Transverse colon (tissue), 4 donors: ENCODE measurements at regions not wholly inside any gene's neighbourhood (a gene's known extent, or its start where the extent isn't known, plus 50 kb on each side); places are given as distances from the start of the nearest gene placed in this dataset.

Source experiments
- DNase-seq: peaks from one replicate; pipeline ENCODE4 v3.0.0-alpha.2; 2019
- H3K27ac ChIP-seq, 4 donors: fragments of 200-600 bp; sonication (generic); 2 replicates each; pipeline ENCODE4 v1.5.1; 2016 to 2018; ENCODE audit warnings: inconsistent platforms in 4 of 4
- H3K27me3 ChIP-seq: fragments of 200-600 bp; sonication (generic); 2 replicates; pipeline ENCODE4 v1.5.1; 2017; ENCODE audit warnings: inconsistent platforms
- H3K36me3 ChIP-seq, 4 donors: fragments of 200-600 bp; sonication (generic); 2 replicates each; pipeline ENCODE4 v1.5.1; 2017 to 2019; ENCODE audit warnings: inconsistent platforms in 4 of 4
- H3K4me1 ChIP-seq, 4 donors: fragments of 200-600 bp; sonication (generic); 2 replicates each; pipeline ENCODE4 v1.5.1; 2017 to 2020; ENCODE audit warnings: inconsistent platforms in 4 of 4
- H3K4me3 ChIP-seq, 4 donors: fragments of 200-600 bp; sonication (generic); 1 replicate in 1 of 4; 2 replicates in 3 of 4; pipeline versions ENCODE4 v1.5.1 to v1.6.1; 2017 to 2019; ENCODE audit warnings: inconsistent platforms in 4 of 4
- H3K9me3 ChIP-seq, 2 donors: fragments of 200-600 bp; sonication (generic); 2 replicates each; pipeline ENCODE4 v1.5.1; 2017 to 2019; ENCODE audit warnings: inconsistent platforms in 2 of 2
- EP300 ChIP-seq: sonication (generic); formaldehyde crosslinking; IDR thresholded peaks from one replicate; pipeline ENCODE4 v1.6.1; 2017; ENCODE audit warnings: antibody characterized with exemption, low read depth
- POLR2A ChIP-seq: fragments of 450-650 bp; IDR thresholded peaks from one replicate; pipeline ENCODE4 v1.6.1; 2016; ENCODE audit warnings: antibody characterized with exemption, mild to moderate bottlenecking, moderate library complexity
- POLR2AphosphoS5 ChIP-seq, 3 donors: sonication (generic); formaldehyde crosslinking; IDR thresholded peaks; one replicate each; pipeline ENCODE4 v1.6.1; 2016; ENCODE audit warnings: antibody characterized with exemption in 3 of 3
- WGBS, 2 donors: methylation state at CpG; one replicate each; pipeline ENCODE4 v1.1.5; 2018; ENCODE audit warnings: low coverage in 1 of 2; 5-methylcytosine and 5-hydroxymethylcytosine counted together
- in situ Hi-C, 4 donors: fragments of 200-750 bp; cut with MboI; loops; one replicate each; pipeline versions ENCODE4 v1.15.0 to v1.15.1; 2017; ENCODE audit warnings: low sequenced_read_pairs in 3 of 4, low pct_ligation_motif_present in 1 of 4, low pct_unique_long_range_greater_than_20kb in 1 of 4
- intact Hi-C: fragments of 100-400 bp; cut with DNase I; formaldehyde crosslinking; loops from one replicate; pipeline ENCODE4 v1.15.1; 2023; ENCODE audit warnings: low total_unique reads
- TF ChIP-seq, protein P1 (sequence below), 5 experiments: fragments of 200-600 bp in 3 of 5; fragments of 450-650 bp in 2 of 5; sonication (generic) in 3 of 5; IDR thresholded peaks; 1 replicate in 2 of 5; 2 replicates in 3 of 5; pipeline ENCODE4 v1.5.1; 2016 to 2017; ENCODE audit warnings: antibody characterized with exemption in 5 of 5, inconsistent platforms in 3 of 5, mild to moderate bottlenecking in 2 of 5, moderate library complexity in 1 of 5

DNA sequence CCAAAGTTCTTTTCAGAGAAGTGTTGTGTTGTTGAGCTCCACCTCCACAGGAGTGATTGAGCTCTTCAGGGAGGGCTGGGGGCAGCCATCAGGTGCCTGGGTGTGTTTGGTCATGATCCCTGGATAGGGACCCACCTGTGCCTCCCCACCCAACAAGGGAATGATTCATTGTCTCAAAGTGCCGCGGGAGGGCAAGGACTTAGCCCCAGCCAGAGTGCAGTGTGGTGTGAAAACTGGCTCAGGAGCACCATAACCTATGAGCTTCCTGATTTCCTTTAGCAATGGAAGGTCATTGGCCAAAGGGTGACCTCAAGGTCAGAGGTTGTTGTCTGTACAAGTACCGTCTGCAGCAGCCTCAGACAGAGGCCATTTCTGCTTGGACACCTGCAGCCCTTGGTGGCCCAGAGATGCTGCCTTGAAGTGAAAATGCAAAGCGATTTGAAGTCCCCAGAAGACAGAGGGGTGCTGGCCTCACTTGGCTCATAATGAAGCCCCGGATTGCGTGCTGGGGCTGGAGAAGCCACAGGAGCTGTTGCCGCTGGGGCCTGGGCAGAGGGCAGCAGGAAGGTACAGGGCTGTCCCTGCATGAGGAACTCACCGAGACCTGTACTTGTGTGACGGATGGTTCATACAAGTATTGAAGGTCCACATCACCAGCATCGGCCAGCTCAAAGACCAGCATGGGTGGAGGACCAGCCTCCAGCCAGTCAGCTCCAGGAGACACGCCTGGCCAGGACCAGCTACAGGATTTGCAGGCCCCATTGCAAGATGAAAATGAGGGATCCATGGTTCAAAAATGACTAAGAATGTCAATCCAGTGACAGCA is 100.6 kb upstream of the DUSP22 start:
- peaks cover 3 to 19% (median 7%) of the 10 kb centered on the region in 4 donors for H3K4me1 ChIP-seq
- no peak overlapping the region for H3K27ac ChIP-seq
- intact Hi-C loops: no loop called here
- WGBS, 2 donors: 86% methylated on average over 11 of the region's 11 CpGs; no CpG with 5 or more reads in 1 of the 2 donors
- no peaks in the 10 kb centered on the region for H3K9me3 ChIP-seq
- H3K36me3 ChIP-seq: no peaks in the 10 kb centered on the region
- H3K27me3 ChIP-seq: no peaks in the 10 kb centered on the region
- TF ChIP-seq POLR2A (no peak), POLR2AphosphoS5 (IDR thresholded peaks at IDR 0.05) (no peak)
- DNase-seq: no peak
- in situ Hi-C loops: no loop called here
- H3K4me3 ChIP-seq: no peak overlapping the region

DNA sequence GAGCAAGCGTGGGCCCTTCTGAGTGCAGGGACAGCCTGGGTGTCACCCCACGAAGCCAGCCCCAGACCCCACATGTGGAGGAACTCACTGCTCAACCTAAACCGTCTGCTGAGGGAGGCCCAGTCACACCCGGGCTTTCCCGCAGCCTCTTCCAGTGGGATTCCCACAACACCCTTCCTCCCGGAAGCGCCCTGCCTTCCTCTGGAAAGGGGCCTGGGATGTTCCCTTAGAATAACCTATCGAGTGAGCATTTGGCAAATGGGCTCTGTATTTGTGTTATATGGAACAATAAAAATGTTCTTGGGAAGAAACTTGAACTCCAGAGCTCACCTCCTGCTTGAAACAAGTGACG is 100.0 kb upstream of the DUSP22 start:
- no peaks in the 10 kb centered on the region for H3K27me3 ChIP-seq
- in situ Hi-C loops (no loop called here), intact Hi-C loops (no loop called here)
- no peak overlapping the region for H3K27ac ChIP-seq
- no peaks in the 10 kb centered on the region for H3K9me3 ChIP-seq
- no peak for TF ChIP-seq EP300
- TF ChIP-seq, protein P1, sequence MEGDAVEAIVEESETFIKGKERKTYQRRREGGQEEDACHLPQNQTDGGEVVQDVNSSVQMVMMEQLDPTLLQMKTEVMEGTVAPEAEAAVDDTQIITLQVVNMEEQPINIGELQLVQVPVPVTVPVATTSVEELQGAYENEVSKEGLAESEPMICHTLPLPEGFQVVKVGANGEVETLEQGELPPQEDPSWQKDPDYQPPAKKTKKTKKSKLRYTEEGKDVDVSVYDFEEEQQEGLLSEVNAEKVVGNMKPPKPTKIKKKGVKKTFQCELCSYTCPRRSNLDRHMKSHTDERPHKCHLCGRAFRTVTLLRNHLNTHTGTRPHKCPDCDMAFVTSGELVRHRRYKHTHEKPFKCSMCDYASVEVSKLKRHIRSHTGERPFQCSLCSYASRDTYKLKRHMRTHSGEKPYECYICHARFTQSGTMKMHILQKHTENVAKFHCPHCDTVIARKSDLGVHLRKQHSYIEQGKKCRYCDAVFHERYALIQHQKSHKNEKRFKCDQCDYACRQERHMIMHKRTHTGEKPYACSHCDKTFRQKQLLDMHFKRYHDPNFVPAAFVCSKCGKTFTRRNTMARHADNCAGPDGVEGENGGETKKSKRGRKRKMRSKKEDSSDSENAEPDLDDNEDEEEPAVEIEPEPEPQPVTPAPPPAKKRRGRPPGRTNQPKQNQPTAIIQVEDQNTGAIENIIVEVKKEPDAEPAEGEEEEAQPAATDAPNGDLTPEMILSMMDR (IDR thresholded peaks at IDR 0.05): no peak
- TF ChIP-seq POLR2A: no peak
- no peak for TF ChIP-seq POLR2AphosphoS5 (IDR thresholded peaks at IDR 0.05)
- H3K4me1 ChIP-seq: peaks cover 0 to 19% (median 7%) of the 10 kb centered on the region in 4 donors
- no peaks in the 10 kb centered on the region for H3K36me3 ChIP-seq
- H3K4me3 ChIP-seq: no peak overlapping the region
- no peak for DNase-seq
- WGBS, 2 donors: 90 to 100% methylated on average over 1 to 9 of the region's 9 CpGs

DNA sequence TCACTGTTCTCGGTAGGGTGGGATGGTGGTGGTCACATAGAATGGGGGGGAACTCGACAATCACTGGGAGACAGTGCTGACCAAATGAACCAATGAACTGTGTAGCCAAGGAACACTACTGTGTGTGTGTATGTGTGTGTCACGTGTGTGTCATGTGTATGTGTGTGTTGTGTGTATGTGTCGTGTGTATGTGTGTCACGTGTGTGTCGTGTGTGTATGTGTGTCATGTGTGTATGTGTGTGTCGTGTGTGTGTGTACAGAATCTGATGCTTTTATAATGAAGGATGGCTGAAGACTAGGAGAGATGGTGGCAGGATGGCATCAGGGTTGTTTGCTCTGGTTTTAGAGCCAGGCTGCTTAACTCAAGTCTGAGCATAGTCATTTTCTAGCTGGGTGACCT is 99.1 kb upstream of the DUSP22 start:
- Histone ChIP-seq H3K27me3 (no peaks in the 10 kb centered on the region), H3K36me3 (no peaks in the 10 kb centered on the region), H3K4me3 (no peak overlapping the region), H3K9me3 (no peaks in the 10 kb centered on the region), H3K4me1 (peaks cover 0 to 19% (median 7%) of the 10 kb centered on the region in 4 donors), H3K27ac (no peak overlapping the region)
- 89 to 92% methylated on average over 4 to 7 of the region's 7 CpGs for WGBS, 2 donors
- in situ Hi-C loops: no loop called here
- intact Hi-C loops: no loop called here
- TF ChIP-seq POLR2AphosphoS5 (IDR thresholded peaks at IDR 0.05): no peak
- TF ChIP-seq EP300: no peak
- TF ChIP-seq POLR2A: no peak
- TF ChIP-seq, protein P1 (IDR thresholded peaks at IDR 0.05): no peak
- no peak for DNase-seq

DNA sequence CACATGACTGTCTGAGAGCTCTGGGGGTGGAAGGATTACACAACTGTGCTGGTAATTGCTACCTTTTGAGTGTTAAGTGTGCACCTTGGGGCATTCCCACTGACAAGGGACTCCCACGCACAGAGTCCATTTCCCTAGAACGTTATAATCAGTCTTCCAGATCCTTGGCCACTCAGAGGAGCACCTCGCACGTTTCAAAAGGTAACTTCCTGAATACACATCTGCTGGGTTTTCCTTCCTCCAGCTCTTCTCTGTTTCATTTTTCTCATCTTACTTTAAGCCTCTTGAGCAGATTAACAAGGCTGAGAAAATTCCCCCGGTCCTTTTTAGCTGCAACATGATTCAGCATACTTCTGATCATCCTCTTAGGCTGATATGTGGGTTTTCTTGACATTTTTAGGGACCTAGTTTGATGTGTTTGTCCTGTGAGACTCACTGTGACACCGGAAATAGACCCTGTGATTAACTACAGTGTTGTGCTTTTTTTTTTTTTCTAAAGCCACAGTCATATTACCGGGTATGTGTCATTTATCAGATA is 98.4 kb upstream of the DUSP22 start:
- Histone ChIP-seq H3K4me3 (no peak overlapping the region), H3K36me3 (no peaks in the 10 kb centered on the region), H3K4me1 (peaks cover 0 to 19% (median 7%) of the 10 kb centered on the region in 4 donors), H3K27ac (no peak overlapping the region), H3K27me3 (no peaks in the 10 kb centered on the region), H3K9me3 (no peaks in the 10 kb centered on the region)
- WGBS, 2 donors: 42 to 59% methylated on average over 4 to 7 of the region's 7 CpGs
- in situ Hi-C loops (no loop called here), intact Hi-C loops (no loop called here)
- TF ChIP-seq POLR2A (no peak), EP300 (no peak), POLR2AphosphoS5 (IDR thresholded peaks at IDR 0.05) (no peak)
- TF ChIP-seq, protein P1 (IDR thresholded peaks at IDR 0.05): no peak
- no peak for DNase-seq
